SU-DHL-6 (cell line): ENCODE measurements at regions not wholly inside any gene's neighbourhood (a gene's known extent, or its start where the extent isn't known, plus 50 kb on each side); places are given as distances from the start of the nearest gene placed in this dataset.
"Not testable (repeated sequence)": the region's sequence is repeated elsewhere in the genome, so short reads cannot be mapped to it uniquely, and the experiment has no call there.

Source experiments
- H2AFZ ChIP-seq: fragments of 200-600 bp; sonication (generic); 2 replicates; pipeline ENCODE4 v1.6.1; 2014; ENCODE audit warnings: low read depth, mild to moderate bottlenecking, moderate library complexity, mixed read lengths, antibody characterized with exemption, low read length; ENCODE audit not compliant: severe bottlenecking
- H3F3A ChIP-seq: fragments of 200-600 bp; shearing (Covaris generic); 2 replicates; pipeline ENCODE4 v1.6.0; 2016; ENCODE audit warnings: antibody characterized with exemption, mild to moderate bottlenecking; ENCODE audit not compliant: insufficient read depth
- H3K27ac ChIP-seq: fragments of 200-600 bp; sonication (generic); 2 replicates; pipeline ENCODE4 v1.5.1; 2016; ENCODE audit warnings: low read depth, mild to moderate bottlenecking, low read length, moderate library complexity, mixed read lengths
- H3K27me3 ChIP-seq: fragments of 200-600 bp; sonication (generic), shearing (Covaris generic); 2 replicates; pipeline ENCODE4 v1.6.0; 2014; ENCODE audit warnings: mild to moderate bottlenecking, low read length
- H3K36me3 ChIP-seq: fragments of 200-600 bp; sonication (generic); 2 replicates; pipeline ENCODE4 v1.6.1; 2014; ENCODE audit warnings: mild to moderate bottlenecking, low read length, mixed read lengths
- H3K4me2 ChIP-seq: fragments of 300-600, 200-600 bp; shearing (Covaris generic), sonication (generic); 2 replicates; pipeline ENCODE4 v1.6.0; 2014; ENCODE audit warnings: low read length, low read depth, mild to moderate bottlenecking; ENCODE audit not compliant: poor library complexity, severe bottlenecking
- H3K4me3 ChIP-seq: fragments of 200-600 bp; sonication (generic); 2 replicates; pipeline ENCODE4 v1.5.1; 2014; ENCODE audit warnings: antibody characterized with exemption, low read length, mild to moderate bottlenecking, mixed read lengths; ENCODE audit not compliant: insufficient read depth, poor library complexity, severe bottlenecking
- H3K79me2 ChIP-seq: fragments of 200-600 bp; sonication (generic); 2 replicates; pipeline ENCODE4 v1.6.1; 2014; ENCODE audit warnings: mild to moderate bottlenecking, low read length, moderate library complexity; ENCODE audit not compliant: insufficient read depth
- H3K9ac ChIP-seq: fragments of 200-600 bp; sonication (generic); 2 replicates; pipeline ENCODE4 v1.7.0; 2014; ENCODE audit warnings: mild to moderate bottlenecking, low read length
- H3K9me2 ChIP-seq: fragments of 200-600 bp; sonication (generic); replicated peaks from 2 replicates; pipeline ENCODE4 v1.6.1; 2014; ENCODE audit warnings: low read length; ENCODE audit not compliant: insufficient read depth
- H3K9me3 ChIP-seq: fragments of 200-600 bp; sonication (generic); 2 replicates; pipeline ENCODE4 v1.6.1; 2014; ENCODE audit warnings: low read length, mixed read lengths; ENCODE audit not compliant: insufficient read depth
- H4K20me1 ChIP-seq: fragments of 200-600 bp; sonication (generic); 2 replicates; pipeline ENCODE4 v1.6.1; 2014; ENCODE audit warnings: low read depth, mild to moderate bottlenecking, antibody characterized with exemption, low read length, moderate library complexity, mixed read lengths
- EZH2phosphoT487 ChIP-seq: fragments of 200-600 bp; sonication (generic), shearing (Covaris generic); conservative IDR thresholded peaks from 2 replicates; pipeline ENCODE4 v1.6.1; 2018; ENCODE audit warnings: mild to moderate bottlenecking, antibody characterized with exemption, low read length, moderate library complexity, mixed read lengths
- TF ChIP-seq, protein P1 (sequence below): fragments of 200-600 bp; sonication (generic); IDR thresholded peaks from one replicate; pipeline ENCODE4 v1.5.1; 2017; ENCODE audit warnings: antibody characterized with exemption, mild to moderate bottlenecking, low read length, moderate library complexity; ENCODE audit not compliant: insufficient read depth, poor library complexity, severe bottlenecking

GRCh38 chr16:73101568-73101967 is 53.6 kb upstream of the ZFHX3 start:
- Histone ChIP-seq H3K4me3 (no peak overlapping the region), H3K4me2 (no peak overlapping the region), H2AFZ (no peak overlapping the region), H3F3A (no peaks in the 10 kb centered on the region), H4K20me1 (no peaks in the 10 kb centered on the region), H3K27ac (no peak overlapping the region), H3K27me3 (no peaks in the 10 kb centered on the region), H3K79me2 (no peaks in the 10 kb centered on the region), H3K9me3 (no peaks in the 10 kb centered on the region), H3K9ac (no peak overlapping the region), H3K36me3 (no peaks in the 10 kb centered on the region), H3K9me2 (no peaks in the 10 kb centered on the region)
- no peak for TF ChIP-seq EZH2phosphoT487
- TF ChIP-seq, protein P1, sequence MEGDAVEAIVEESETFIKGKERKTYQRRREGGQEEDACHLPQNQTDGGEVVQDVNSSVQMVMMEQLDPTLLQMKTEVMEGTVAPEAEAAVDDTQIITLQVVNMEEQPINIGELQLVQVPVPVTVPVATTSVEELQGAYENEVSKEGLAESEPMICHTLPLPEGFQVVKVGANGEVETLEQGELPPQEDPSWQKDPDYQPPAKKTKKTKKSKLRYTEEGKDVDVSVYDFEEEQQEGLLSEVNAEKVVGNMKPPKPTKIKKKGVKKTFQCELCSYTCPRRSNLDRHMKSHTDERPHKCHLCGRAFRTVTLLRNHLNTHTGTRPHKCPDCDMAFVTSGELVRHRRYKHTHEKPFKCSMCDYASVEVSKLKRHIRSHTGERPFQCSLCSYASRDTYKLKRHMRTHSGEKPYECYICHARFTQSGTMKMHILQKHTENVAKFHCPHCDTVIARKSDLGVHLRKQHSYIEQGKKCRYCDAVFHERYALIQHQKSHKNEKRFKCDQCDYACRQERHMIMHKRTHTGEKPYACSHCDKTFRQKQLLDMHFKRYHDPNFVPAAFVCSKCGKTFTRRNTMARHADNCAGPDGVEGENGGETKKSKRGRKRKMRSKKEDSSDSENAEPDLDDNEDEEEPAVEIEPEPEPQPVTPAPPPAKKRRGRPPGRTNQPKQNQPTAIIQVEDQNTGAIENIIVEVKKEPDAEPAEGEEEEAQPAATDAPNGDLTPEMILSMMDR, result no peak

DNA sequence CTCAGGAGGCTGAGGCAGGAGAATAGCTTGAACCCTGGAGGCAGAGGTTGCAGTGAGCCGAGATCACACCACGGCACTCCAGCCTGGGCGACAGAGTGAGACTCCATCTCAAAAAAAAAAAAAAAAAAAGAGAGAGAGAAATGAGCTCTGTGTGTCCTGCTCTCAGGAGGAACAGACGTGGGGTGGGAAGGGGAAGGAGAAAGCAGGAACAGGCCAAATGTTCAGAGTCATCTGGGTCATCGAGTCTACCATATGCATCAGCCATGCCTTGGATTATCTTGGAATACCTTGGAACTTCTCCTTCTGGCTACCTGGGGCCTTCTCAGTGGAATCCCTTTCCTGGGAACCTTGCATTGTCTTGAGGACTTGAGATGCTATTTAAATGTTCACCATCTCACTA is 51.7 kb upstream of the ZFHX3 start:
- H3K27ac ChIP-seq, H3K9me2 ChIP-seq, H3K9me3 ChIP-seq, H3K4me3 ChIP-seq, H3F3A ChIP-seq, H3K9ac ChIP-seq, H3K79me2 ChIP-seq, H3K36me3 ChIP-seq, H3K4me2 ChIP-seq, H3K27me3 ChIP-seq, H2AFZ ChIP-seq, H4K20me1 ChIP-seq: not testable (repeated sequence)
